Subcutaneous abdominal adipose tissue (tissue), 5 donors: ENCODE measurements at regions not wholly inside any gene's neighbourhood (a gene's known extent, or its start where the extent isn't known, plus 50 kb on each side); places are given as distances from the start of the nearest gene placed in this dataset.

Source experiments
- H3K27ac ChIP-seq: one replicate; pipeline ENCODE4 v1.7.0; 2013; ENCODE audit warnings: low read depth, mild to moderate bottlenecking, inconsistent platforms, low read length, moderate library complexity
- H3K27me3 ChIP-seq, 5 donors: one replicate each; pipeline ENCODE4 v1.7.0; 2013; ENCODE audit warnings: low read length in 5 of 5, inconsistent platforms in 1 of 5; ENCODE audit not compliant: control insufficient read depth in 5 of 5, insufficient read depth in 4 of 5
- H3K36me3 ChIP-seq, 5 donors: one replicate each; pipeline ENCODE4 v1.7.0; 2013; ENCODE audit warnings: low read length in 5 of 5; ENCODE audit not compliant: control insufficient read depth in 5 of 5, insufficient read depth in 5 of 5
- H3K4me1 ChIP-seq, 5 donors: one replicate each; pipeline ENCODE4 v1.7.0; 2013; ENCODE audit warnings: low read length in 5 of 5, mild to moderate bottlenecking in 3 of 5, moderate library complexity in 1 of 5; ENCODE audit not compliant: control insufficient read depth in 5 of 5, insufficient read depth in 5 of 5
- H3K4me3 ChIP-seq, 5 donors: one replicate each; pipeline ENCODE4 v1.7.0; 2013; ENCODE audit warnings: low read length in 5 of 5, low read depth in 1 of 5
- H3K9ac ChIP-seq, 5 donors: one replicate each; pipeline ENCODE4 v1.7.0; 2013; ENCODE audit warnings: low read length in 5 of 5, mild to moderate bottlenecking in 4 of 5, moderate library complexity in 3 of 5
- H3K9me3 ChIP-seq, 5 donors: one replicate each; pipeline ENCODE4 v1.7.0; 2013; ENCODE audit warnings: low read length in 5 of 5; ENCODE audit not compliant: control insufficient read depth in 5 of 5
- donor health status: healthy.
- donor health status: healthy.
- donor health status: healthy.
- donor health status: healthy.
- donor health status: healthy.

DNA sequence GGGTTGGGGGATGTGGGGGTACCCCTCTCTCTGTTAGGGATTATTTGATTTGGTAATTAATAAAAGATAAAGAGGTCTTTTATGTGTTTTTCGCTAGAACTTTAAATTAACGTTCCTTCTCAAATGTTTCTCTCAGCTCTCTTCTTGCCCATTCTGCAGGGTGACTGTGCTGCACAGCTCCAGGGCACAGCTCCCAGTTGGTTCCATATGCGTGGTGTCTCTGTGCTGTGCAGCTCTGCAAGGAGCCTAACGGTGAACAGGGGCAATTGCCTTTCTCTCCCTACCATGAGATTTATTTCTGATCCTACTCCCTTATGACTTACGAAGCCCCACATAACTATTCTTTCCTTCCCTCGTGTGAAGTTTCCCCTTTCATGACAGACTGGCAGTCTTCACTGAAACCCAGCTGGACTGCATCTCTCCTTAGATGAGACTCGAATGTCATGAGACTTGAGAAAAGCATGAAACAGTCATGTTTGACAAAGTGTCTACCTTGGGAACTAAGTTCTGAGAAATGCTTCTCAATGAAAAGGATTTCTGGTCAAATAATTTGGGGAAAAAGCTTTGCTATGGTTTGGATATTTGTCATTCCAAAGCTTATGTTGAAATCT is 50.2 kb upstream of the SPRY1 start:
- H3K4me3 ChIP-seq, result no peak overlapping the region
- no peak overlapping the region for H3K9ac ChIP-seq

More for the DNA sequence above, 50.2 kb upstream of the SPRY1 start:
- H3K27me3 ChIP-seq, result no peaks in the 10 kb centered on the region
- H3K9me3 ChIP-seq, result no peaks in the 10 kb centered on the region
- peaks cover 0 to 13% (median 4%) of the 10 kb centered on the region in 5 donors for H3K4me1 ChIP-seq
- no peak overlapping the region for H3K27ac ChIP-seq
- no peaks in the 10 kb centered on the region for H3K36me3 ChIP-seq
